ENCODE measurements at regions not wholly inside any gene's neighbourhood (a gene's known extent, or its start where the extent isn't known, plus 50 kb on each side); places are given as distances from the start of the nearest gene placed in this dataset.

GRCh38 chr5:6178846-6179532 is 199.4 kb downstream of the MED10 start:
- no peak overlapping the region for H3K4me3 ChIP-seq (ENCODE audit: low read length)
- no peak for TF ChIP-seq CTCF (IDR thresholded peaks at IDR 0.05; ENCODE audit: insufficient read depth, low read depth, low read length, missing control alignments)
- no peak for DNase-seq (ENCODE audit: low read depth)

- no peak for TF ChIP-seq CTCF (IDR thresholded peaks at IDR 0.05; ENCODE audit: insufficient read depth, low read depth, low read length, missing control alignments)
- H3K4me3 ChIP-seq (ENCODE audit: low read length): no peak overlapping the region
- no peak for DNase-seq (ENCODE audit: low read depth)
Observed at GRCh38 chr5:6177926-6178325, 200.4 kb downstream of the MED10 start.

- no peak for DNase-seq (ENCODE audit: low read depth)
- H3K4me3 ChIP-seq (ENCODE audit: low read length): no peak overlapping the region
- TF ChIP-seq CTCF (IDR thresholded peaks at IDR 0.05; ENCODE audit: insufficient read depth, low read depth, low read length, missing control alignments): no peak
Observed at GRCh38 chr5:6176102-6176693, 202.1 kb downstream of the MED10 start.

- TF ChIP-seq CTCF (IDR thresholded peaks at IDR 0.05; ENCODE audit: insufficient read depth, low read depth, low read length, missing control alignments): no peak
- DNase-seq (ENCODE audit: low read depth): no peak
- H3K4me3 ChIP-seq (ENCODE audit: low read length): no peak overlapping the region
Observed at GRCh38 chr5:6175172-6175854, 203.0 kb downstream of the MED10 start.

- no peak for TF ChIP-seq CTCF (IDR thresholded peaks at IDR 0.05; ENCODE audit: insufficient read depth, low read depth, low read length, missing control alignments)
- no peak for DNase-seq (ENCODE audit: low read depth)
- no peak overlapping the region for H3K4me3 ChIP-seq (ENCODE audit: low read length)
Observed at GRCh38 chr5:6169660-6170059, 208.7 kb downstream of the MED10 start.

GRCh38 chr5:6166698-6167394 is 211.5 kb downstream of the MED10 start:
- peak; percentile 75 for DNase-seq (ENCODE audit: low read depth)
- no peak for TF ChIP-seq CTCF (IDR thresholded peaks at IDR 0.05; ENCODE audit: insufficient read depth, low read depth, low read length, missing control alignments)
- no peak overlapping the region for H3K4me3 ChIP-seq (ENCODE audit: low read length)
